Psoas muscle (tissue), 7 donors: ENCODE measurements at regions not wholly inside any gene's neighbourhood (a gene's known extent, or its start where the extent isn't known, plus 50 kb on each side); places are given as distances from the start of the nearest gene placed in this dataset.

Experiments
- ATAC-seq, 4 donors: fragments of 200-7000 bp; cut with Tn5 transposase; one replicate each; pipeline ENCODE4 v1.9.1; 2020; ENCODE audit warnings: moderate library complexity in 3 of 4, mild to moderate bottlenecking in 2 of 4
- DNase-seq, 2 donors: peaks; one replicate each; pipeline ENCODE4 v3.0.0-alpha.2; 2020
- H3K27ac ChIP-seq: fragments of 200-600 bp; one replicate; pipeline ENCODE4 v1.8.0; 2022
- H3K27me3 ChIP-seq, 3 donors: fragments of 200-600 bp in 1 of 3; one replicate each; pipeline versions ENCODE4 v1.6.1 to v1.8.0; 2013 to 2022; ENCODE audit warnings: low read length in 2 of 3, mild to moderate bottlenecking in 2 of 3, moderate library complexity in 1 of 3; ENCODE audit not compliant: insufficient read depth in 3 of 3
- H3K36me3 ChIP-seq, 2 donors: fragments of 200-600 bp in 1 of 2; one replicate each; pipeline versions ENCODE4 v1.6.1 to v1.8.0; 2013 to 2022; ENCODE audit warnings: low read depth in 1 of 2, mild to moderate bottlenecking in 1 of 2, moderate library complexity in 1 of 2; ENCODE audit not compliant: insufficient read depth in 1 of 2
- H3K4me1 ChIP-seq: fragments of 200-600 bp; one replicate; pipeline ENCODE4 v1.8.0; 2022
- H3K4me3 ChIP-seq: fragments of 200-600 bp; one replicate; pipeline ENCODE4 v1.8.0; 2022; ENCODE audit warnings: mild to moderate bottlenecking
- H3K9me3 ChIP-seq: fragments of 200-600 bp; one replicate; pipeline ENCODE4 v1.8.0; 2022
- WGBS, 3 donors: extraction: QIAGEN DNeasy Blood & Tissue Kit; methylation state at CpG; one replicate each; pipeline versions ENCODE4 v1.1.6 to v1.1.7; 2013; 5-methylcytosine and 5-hydroxymethylcytosine counted together
- intact Hi-C, 2 donors: fragments of 100-400 bp; cut with DNase I; formaldehyde crosslinking; loops; one replicate each; pipeline versions ENCODE4 v1.11.0 to v1.14.2; 2022
- TF ChIP-seq, protein P1 (sequence below): fragments of 200-600 bp; IDR thresholded peaks from one replicate; pipeline ENCODE4 v1.8.0; 2022; ENCODE audit warnings: antibody characterized with exemption
- donor health status: healthy with polysubstance abuse.
- donor health status: DM: no; HTN: no; CAD: no; lungs with moderate emphysema.
- donor health status: Bipolar disorder and iron deficiency.
- donor health status: healthy.
- donor health status: DM: yes; HTN: yes; CAD: no.
- donor health status: DM: no; HTN: no; CAD: no.
- donor health status: DM: yes; HTN: yes; CAD: no.

DNA sequence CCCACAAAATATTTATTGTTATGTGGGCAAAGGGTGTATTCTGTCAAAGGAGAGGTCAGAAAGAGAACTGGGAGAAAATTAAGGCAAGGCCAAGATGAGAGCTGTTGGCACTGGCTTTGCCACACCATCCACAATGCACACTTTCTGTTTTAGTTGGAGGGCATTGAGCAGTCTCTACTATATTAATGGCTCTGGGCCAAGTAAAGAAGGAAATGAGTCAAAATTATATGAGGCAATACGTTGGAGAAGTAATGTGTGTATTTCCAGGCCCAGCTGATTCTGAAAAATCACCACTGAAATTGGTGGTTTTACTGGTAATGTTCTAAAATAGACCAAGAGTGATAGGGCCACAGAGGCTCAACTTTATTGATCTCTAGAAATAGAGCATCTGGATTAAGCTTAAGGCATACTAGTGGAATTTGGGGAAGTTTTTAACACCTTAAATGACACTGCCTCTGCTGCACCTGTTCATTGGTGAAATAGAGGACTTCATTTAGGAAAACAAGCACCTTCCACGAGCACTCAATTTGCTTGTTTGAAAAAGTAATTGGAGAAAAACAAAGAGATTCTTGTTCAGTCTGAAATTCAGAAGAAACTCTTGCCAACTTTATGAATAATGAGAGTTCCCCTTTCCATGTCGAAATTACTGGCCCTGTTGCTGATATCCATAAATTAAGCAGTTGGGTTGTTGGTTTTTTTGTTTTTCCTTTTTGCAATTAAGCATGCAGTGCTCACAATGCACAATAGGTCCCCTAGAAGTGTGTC lies 424.9 kb downstream of the ADGRL2 start:
- no peaks in the 10 kb centered on the region for H3K36me3 ChIP-seq
- intact Hi-C loops, result no loop called here
- WGBS, 3 donors, result 17 to 26% (median 17%) methylated on average over 3 of the region's 3 CpGs

DNA sequence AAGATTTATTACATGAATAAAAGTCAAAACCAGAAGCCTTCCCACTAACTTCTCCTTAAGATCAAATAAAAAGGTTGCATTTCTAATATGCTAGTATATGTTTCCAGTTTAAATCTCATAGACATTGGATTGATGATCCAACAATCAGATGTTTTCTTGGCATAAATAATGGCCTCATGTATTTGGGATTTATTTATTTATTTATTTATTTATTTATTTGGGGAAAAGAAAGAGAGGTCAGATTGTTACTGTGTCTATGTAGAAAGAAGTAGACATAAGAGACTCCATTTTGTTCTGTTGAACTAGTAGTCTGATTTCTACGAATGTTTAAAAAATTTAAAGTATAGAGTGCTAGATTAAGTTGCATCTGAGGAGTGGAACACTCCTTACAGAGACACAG lies 422.4 kb downstream of the ADGRL2 start:
- H3K27me3 ChIP-seq, result no peaks in the 10 kb centered on the region
- H3K27ac ChIP-seq, result no peak overlapping the region
- WGBS, 3 donors, result 89 to 97% (median 96%) methylated on average over 1 of the region's 1 CpG
- no peaks in the 10 kb centered on the region for H3K9me3 ChIP-seq
- intact Hi-C loops, result no loop called here
- TF ChIP-seq, protein P1, sequence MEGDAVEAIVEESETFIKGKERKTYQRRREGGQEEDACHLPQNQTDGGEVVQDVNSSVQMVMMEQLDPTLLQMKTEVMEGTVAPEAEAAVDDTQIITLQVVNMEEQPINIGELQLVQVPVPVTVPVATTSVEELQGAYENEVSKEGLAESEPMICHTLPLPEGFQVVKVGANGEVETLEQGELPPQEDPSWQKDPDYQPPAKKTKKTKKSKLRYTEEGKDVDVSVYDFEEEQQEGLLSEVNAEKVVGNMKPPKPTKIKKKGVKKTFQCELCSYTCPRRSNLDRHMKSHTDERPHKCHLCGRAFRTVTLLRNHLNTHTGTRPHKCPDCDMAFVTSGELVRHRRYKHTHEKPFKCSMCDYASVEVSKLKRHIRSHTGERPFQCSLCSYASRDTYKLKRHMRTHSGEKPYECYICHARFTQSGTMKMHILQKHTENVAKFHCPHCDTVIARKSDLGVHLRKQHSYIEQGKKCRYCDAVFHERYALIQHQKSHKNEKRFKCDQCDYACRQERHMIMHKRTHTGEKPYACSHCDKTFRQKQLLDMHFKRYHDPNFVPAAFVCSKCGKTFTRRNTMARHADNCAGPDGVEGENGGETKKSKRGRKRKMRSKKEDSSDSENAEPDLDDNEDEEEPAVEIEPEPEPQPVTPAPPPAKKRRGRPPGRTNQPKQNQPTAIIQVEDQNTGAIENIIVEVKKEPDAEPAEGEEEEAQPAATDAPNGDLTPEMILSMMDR, result no peak
- H3K4me3 ChIP-seq, result no peak overlapping the region
- no peaks in the 10 kb centered on the region for H3K36me3 ChIP-seq
- DNase-seq (no peak), ATAC-seq (no peak)
- no peaks in the 10 kb centered on the region for H3K4me1 ChIP-seq

More for the DNA sequence above, 424.9 kb downstream of the ADGRL2 start:
- TF ChIP-seq, protein P1, result no peak
- DNase-seq (no peak), ATAC-seq (no peak)
- no peak overlapping the region for H3K27ac ChIP-seq
- no peaks in the 10 kb centered on the region for H3K9me3 ChIP-seq
- H3K27me3 ChIP-seq, result no peaks in the 10 kb centered on the region
- H3K4me1 ChIP-seq, result no peaks in the 10 kb centered on the region
- no peak overlapping the region for H3K4me3 ChIP-seq

DNA sequence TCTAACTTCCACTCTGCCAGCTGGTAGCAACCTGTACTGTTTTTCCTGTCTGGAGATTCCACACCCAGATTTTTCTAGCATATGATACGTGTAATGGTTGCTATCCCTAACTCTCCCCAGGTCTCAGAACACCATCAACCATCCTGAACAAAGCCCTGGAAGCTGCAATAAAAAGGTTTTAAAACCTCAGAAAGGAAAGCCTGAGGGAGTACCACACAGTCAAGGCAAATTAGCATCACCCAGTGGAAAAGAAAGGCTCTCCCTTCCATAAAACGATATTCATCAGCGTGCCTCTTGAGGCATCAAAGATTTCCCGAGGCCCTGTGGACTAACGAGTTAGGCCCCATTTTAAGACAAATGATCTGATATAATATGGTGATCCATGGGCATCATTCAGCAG lies 421.0 kb downstream of the ADGRL2 start:
- no peaks in the 10 kb centered on the region for H3K4me1 ChIP-seq
- no peak overlapping the region for H3K27ac ChIP-seq
- no peaks in the 10 kb centered on the region for H3K36me3 ChIP-seq
- ATAC-seq, result no peak
- H3K9me3 ChIP-seq, result no peaks in the 10 kb centered on the region
- H3K4me3 ChIP-seq, result no peak overlapping the region
- H3K27me3 ChIP-seq, result no peaks in the 10 kb centered on the region
- DNase-seq, result no peak
- intact Hi-C loops, result no loop called here
- 91 to 96% (median 93%) methylated on average over 5 of the region's 5 CpGs for WGBS, 3 donors
- TF ChIP-seq, protein P1, result no peak

DNA sequence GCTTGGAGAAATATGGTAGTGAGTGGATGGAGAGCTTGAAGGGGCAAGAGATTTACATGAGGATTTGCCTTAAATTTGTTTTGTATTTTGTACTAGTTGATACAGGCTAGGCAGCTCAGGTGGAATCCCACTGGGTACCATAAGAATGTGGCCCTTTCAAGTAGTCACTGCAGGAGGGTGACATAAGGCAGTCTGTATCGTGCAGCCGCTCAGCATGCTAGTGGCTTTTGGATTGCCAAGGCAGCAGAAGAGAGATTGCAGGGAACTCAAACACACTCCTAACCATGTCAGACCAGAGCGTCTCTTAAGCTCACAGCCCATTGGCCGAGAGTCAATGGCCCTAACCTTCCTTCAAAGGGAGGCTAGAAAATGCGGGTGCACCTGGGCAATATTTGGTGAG lies 420.0 kb downstream of the ADGRL2 start:
- TF ChIP-seq, protein P1, result no peak
- no peaks in the 10 kb centered on the region for H3K4me1 ChIP-seq
- no peaks in the 10 kb centered on the region for H3K9me3 ChIP-seq
- ATAC-seq (no peak), DNase-seq (no peak)
- H3K27me3 ChIP-seq, result no peaks in the 10 kb centered on the region
- WGBS, 3 donors, result 95 to 99% (median 97%) methylated on average over 5 of the region's 5 CpGs
- no peaks in the 10 kb centered on the region for H3K36me3 ChIP-seq
- H3K27ac ChIP-seq, result no peak overlapping the region
- intact Hi-C loops, result no loop called here
- no peak overlapping the region for H3K4me3 ChIP-seq

DNA sequence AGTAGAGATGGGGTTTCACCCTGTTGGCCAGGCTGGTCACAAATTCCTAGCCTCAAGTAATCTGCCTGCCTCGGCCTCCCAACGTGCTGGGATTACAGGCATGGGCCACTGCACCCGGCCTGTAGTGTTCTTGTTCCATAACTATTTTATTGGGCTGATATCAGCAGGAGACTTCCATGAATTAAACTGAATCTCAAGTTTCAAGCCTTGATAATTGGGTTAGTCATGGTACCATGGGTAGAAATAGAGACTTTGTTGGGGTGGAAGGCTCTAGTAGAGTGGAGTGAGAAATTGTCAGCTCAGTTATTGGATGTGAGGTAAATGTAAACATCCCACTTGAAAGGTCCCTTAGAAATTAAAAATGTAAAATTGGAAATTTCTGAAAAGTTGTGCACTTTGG lies 419.1 kb downstream of the ADGRL2 start:
- H3K4me1 ChIP-seq, result no peaks in the 10 kb centered on the region
- no peak for DNase-seq
- 34 to 53% (median 39%) methylated on average over 3 of the region's 3 CpGs for WGBS, 3 donors
- intact Hi-C loops, result no loop called here
- TF ChIP-seq, protein P1, result no peak
- no peaks in the 10 kb centered on the region for H3K27me3 ChIP-seq
- ATAC-seq, result no peak
- no peaks in the 10 kb centered on the region for H3K9me3 ChIP-seq
- H3K27ac ChIP-seq, result no peak overlapping the region
- H3K36me3 ChIP-seq, result no peaks in the 10 kb centered on the region
- H3K4me3 ChIP-seq, result no peak overlapping the region
